ENCODE measurements at regions not wholly inside any gene's neighbourhood (a gene's known extent, or its start where the extent isn't known, plus 50 kb on each side); places are given as distances from the start of the nearest gene placed in this dataset.
"Not testable (repeated sequence)": the region's sequence is repeated elsewhere in the genome, so short reads cannot be mapped to it uniquely, and the experiment has no call there.

DNA sequence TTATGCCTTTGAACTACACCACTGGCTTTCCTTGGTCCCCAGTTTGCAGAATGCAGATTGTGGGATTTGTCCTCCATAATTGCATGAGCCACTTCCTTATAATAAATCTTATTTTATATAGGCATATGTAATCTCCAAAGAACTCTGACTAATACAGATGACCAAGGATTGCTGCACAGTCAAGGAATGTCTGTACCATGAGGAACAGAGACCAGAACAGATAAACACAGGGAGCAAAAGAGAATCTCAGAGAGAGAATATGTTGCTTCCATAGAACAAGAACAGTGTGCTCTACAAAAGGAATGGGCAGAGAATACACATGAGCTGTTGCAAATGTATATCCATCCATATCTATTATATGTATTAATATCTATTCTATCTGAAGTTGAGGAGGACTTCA lies 111.1 kb downstream of the ADRA2C start:
- Mint-ChIP-seq H3K27ac (ENCODE audit: low read depth) (no peak overlapping the region), H3K27me3 (peaks cover 78% of the 10 kb centered on the region), H3K4me1 (peaks cover 37% of the 10 kb centered on the region), H3K36me3 (ENCODE audit: insufficient read depth) (peaks cover 1% of the 10 kb centered on the region), H3K4me3 (no peak overlapping the region), H3K9me3 (no peaks in the 10 kb centered on the region)
- DNase-seq (ENCODE audit: low spot score in 2 of 2) (no peak), ATAC-seq (replicated peaks; ENCODE audit: extremely low read depth, poor library complexity, severe bottlenecking) (no peak)

GRCh38 chr4:3877868-3878267 lies 111.7 kb downstream of the ADRA2C start:
- DNase-seq (ENCODE audit: low spot score in 2 of 2) (no peak), ATAC-seq (replicated peaks; ENCODE audit: extremely low read depth, poor library complexity, severe bottlenecking) (no peak)
- Mint-ChIP-seq H3K36me3 (ENCODE audit: insufficient read depth) (peaks cover 1% of the 10 kb centered on the region), H3K27me3 (peaks cover 77% of the 10 kb centered on the region), H3K27ac (ENCODE audit: low read depth) (no peak overlapping the region), H3K4me3 (no peak overlapping the region), H3K4me1 (peaks cover 34% of the 10 kb centered on the region), H3K9me3 (no peaks in the 10 kb centered on the region)

GRCh38 chr4:3878678-3879077 lies 112.5 kb downstream of the ADRA2C start:
- no peak for ATAC-seq (replicated peaks; ENCODE audit: extremely low read depth, poor library complexity, severe bottlenecking)
- Mint-ChIP-seq H3K27me3 (peaks cover 77% of the 10 kb centered on the region), H3K27ac (ENCODE audit: low read depth) (no peak overlapping the region), H3K36me3 (ENCODE audit: insufficient read depth) (peaks cover under 1% of the 10 kb centered on the region), H3K9me3 (no peaks in the 10 kb centered on the region), H3K4me3 (peak overlapping the region; percentile 60), H3K4me1 (peaks cover 32% of the 10 kb centered on the region)
- DNase-seq (ENCODE audit: low spot score in 2 of 2) = no peak

- no peaks in the 10 kb centered on the region for H3K9me3 Mint-ChIP-seq
- ATAC-seq (replicated peaks; ENCODE audit: extremely low read depth, poor library complexity, severe bottlenecking) = peak; percentile 80
These were observed 113.8 kb downstream of the ADRA2C start for GRCh38 chr4:3879681-3880614.

GRCh38 chr4:3880615-3881120 lies 114.5 kb downstream of the ADRA2C start:
- Mint-ChIP-seq H3K27me3 (peaks cover 80% of the 10 kb centered on the region), H3K4me1 (peaks cover 32% of the 10 kb centered on the region), H3K36me3 (ENCODE audit: insufficient read depth) (no peaks in the 10 kb centered on the region), H3K27ac (ENCODE audit: low read depth) (no peak overlapping the region), H3K9me3 (no peaks in the 10 kb centered on the region), H3K4me3 (peak overlapping the region; percentile 60)
- ATAC-seq (replicated peaks; ENCODE audit: extremely low read depth, poor library complexity, severe bottlenecking) (peak; percentile 67), DNase-seq (ENCODE audit: low spot score in 2 of 2) (peak; percentile 55 to 61)

More at GRCh38 chr4:3879681-3880614, 113.8 kb downstream of the ADRA2C start:
- no peaks in the 10 kb centered on the region for H3K36me3 Mint-ChIP-seq (ENCODE audit: insufficient read depth)
- DNase-seq (ENCODE audit: low spot score in 2 of 2) = peak; percentile 43 to 60
- H3K27ac Mint-ChIP-seq (ENCODE audit: low read depth) = peak overlapping the region; percentile 88
- peak overlapping the region; percentile 60 for H3K4me3 Mint-ChIP-seq
- peaks cover 80% of the 10 kb centered on the region for H3K27me3 Mint-ChIP-seq
- H3K4me1 Mint-ChIP-seq = peaks cover 32% of the 10 kb centered on the region

- not testable (repeated sequence) for H3K9me3 Mint-ChIP-seq; H3K4me3 Mint-ChIP-seq; H3K27ac Mint-ChIP-seq (ENCODE audit: low read depth); ATAC-seq (replicated peaks; ENCODE audit: extremely low read depth, poor library complexity, severe bottlenecking); DNase-seq (ENCODE audit: low spot score in 2 of 2); H3K36me3 Mint-ChIP-seq (ENCODE audit: insufficient read depth)
- Mint-ChIP-seq H3K27me3 (peaks cover 87% of the 10 kb centered on the region), H3K4me1 (peaks cover 32% of the 10 kb centered on the region)
These were observed 116.2 kb downstream of the ADRA2C start for GRCh38 chr4:3882316-3882885.

DNA sequence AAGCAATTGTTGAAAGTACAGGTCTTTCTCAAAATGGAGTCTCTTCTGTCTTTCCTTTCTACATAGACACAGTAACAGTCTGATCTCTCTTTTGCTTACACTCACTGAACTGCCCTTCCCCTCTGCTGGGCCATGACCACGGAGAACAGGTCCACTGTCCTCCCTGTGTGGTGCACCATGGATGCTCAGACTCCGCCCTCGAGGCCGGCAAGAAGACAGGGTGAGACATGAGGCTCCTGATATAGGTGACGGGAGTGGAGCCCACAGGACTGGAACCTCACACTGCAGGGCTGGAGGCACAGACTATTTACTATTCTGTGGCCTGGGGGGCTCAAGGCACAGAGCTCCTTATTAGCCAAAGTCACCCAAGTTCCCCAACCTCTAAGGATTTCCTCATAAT lies 118.1 kb downstream of the ADRA2C start:
- not testable (repeated sequence) for H3K27ac Mint-ChIP-seq (ENCODE audit: low read depth); ATAC-seq (replicated peaks; ENCODE audit: extremely low read depth, poor library complexity, severe bottlenecking); H3K9me3 Mint-ChIP-seq; DNase-seq (ENCODE audit: low spot score in 2 of 2); H3K36me3 Mint-ChIP-seq (ENCODE audit: insufficient read depth); H3K4me3 Mint-ChIP-seq
- Mint-ChIP-seq H3K4me1 (peaks cover 17% of the 10 kb centered on the region), H3K27me3 (peaks cover 73% of the 10 kb centered on the region)

GRCh38 chr4:3893590-3893989 lies 127.4 kb downstream of the ADRA2C start:
- H3K4me3 Mint-ChIP-seq; DNase-seq (ENCODE audit: low spot score in 2 of 2); H3K9me3 Mint-ChIP-seq; H3K27ac Mint-ChIP-seq (ENCODE audit: low read depth); H3K4me1 Mint-ChIP-seq; H3K36me3 Mint-ChIP-seq (ENCODE audit: insufficient read depth); ATAC-seq (replicated peaks; ENCODE audit: extremely low read depth, poor library complexity, severe bottlenecking): not testable (repeated sequence)
- H3K27me3 Mint-ChIP-seq = peaks cover 76% of the 10 kb centered on the region

GRCh38 chr4:3894086-3894959 lies 128.1 kb downstream of the ADRA2C start:
- not testable (repeated sequence) for H3K4me3 Mint-ChIP-seq; H3K27ac Mint-ChIP-seq (ENCODE audit: low read depth); H3K36me3 Mint-ChIP-seq (ENCODE audit: insufficient read depth); H3K9me3 Mint-ChIP-seq; H3K4me1 Mint-ChIP-seq; ATAC-seq (replicated peaks; ENCODE audit: extremely low read depth, poor library complexity, severe bottlenecking); DNase-seq (ENCODE audit: low spot score in 2 of 2)
- peaks cover 77% of the 10 kb centered on the region for H3K27me3 Mint-ChIP-seq

DNA sequence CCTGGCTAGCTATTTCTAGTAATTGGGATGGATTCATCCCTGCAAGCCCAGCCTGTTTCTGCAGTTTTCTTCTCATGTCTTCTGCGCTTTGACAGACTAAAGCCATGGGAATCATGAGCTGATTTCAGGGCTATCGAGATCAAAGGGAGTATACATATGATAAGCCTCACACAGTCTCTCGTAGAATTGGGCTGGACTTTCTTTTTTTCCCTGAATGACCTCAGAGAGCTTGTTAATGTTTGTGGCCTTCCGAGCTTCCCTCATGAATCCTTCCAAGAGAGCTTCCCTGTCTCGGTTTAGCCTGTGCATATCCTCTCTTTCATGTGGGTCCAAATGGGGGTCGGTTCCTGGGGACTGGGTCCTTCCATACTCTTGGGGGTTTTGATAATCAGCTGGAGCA lies 130.3 kb downstream of the ADRA2C start:
- Mint-ChIP-seq H3K36me3 (ENCODE audit: insufficient read depth) (no peaks in the 10 kb centered on the region), H3K27ac (ENCODE audit: low read depth) (no peak overlapping the region), H3K9me3 (no peaks in the 10 kb centered on the region), H3K27me3 (peaks cover 69% of the 10 kb centered on the region), H3K4me3 (no peak overlapping the region), H3K4me1 (no peaks in the 10 kb centered on the region)
- ATAC-seq (replicated peaks; ENCODE audit: extremely low read depth, poor library complexity, severe bottlenecking) (no peak), DNase-seq (ENCODE audit: low spot score in 2 of 2) (no peak)

DNA sequence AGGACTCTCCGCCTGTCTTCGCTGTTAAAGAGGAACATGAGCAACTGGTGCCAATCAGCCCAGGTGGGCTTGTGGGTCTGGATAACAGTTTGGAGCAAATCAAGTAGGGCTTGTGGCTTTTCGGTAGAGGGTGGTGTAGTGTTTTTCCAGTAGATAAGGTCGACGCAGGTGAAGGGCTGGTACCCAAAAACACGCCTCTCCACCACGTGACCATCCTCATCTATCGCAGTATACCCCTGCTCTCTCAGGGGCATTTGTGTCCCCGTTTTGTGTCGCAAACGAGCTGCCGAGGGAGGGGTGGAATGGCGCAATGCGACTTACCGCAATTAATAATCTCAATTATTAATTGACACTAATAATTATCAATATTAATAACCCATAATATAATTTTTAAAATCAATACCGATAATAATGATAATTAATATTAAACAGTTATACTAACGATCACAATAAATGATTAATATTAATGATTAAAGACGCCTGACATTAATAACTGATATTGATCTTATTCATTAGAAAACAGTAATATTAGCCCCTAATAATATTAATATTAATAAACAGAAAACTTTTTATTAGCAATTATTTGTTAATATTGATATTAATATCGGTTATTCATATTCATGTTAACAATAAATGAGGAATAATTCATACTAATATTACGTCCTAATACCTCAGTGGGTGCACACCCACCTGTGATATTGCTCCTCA lies 130.8 kb downstream of the ADRA2C start:
- not testable (repeated sequence) for ATAC-seq (replicated peaks; ENCODE audit: extremely low read depth, poor library complexity, severe bottlenecking); H3K9me3 Mint-ChIP-seq; H3K27ac Mint-ChIP-seq (ENCODE audit: low read depth); H3K36me3 Mint-ChIP-seq (ENCODE audit: insufficient read depth); H3K4me3 Mint-ChIP-seq; H3K4me1 Mint-ChIP-seq; DNase-seq (ENCODE audit: low spot score in 2 of 2)
- peaks cover 69% of the 10 kb centered on the region for H3K27me3 Mint-ChIP-seq

GRCh38 chr4:3898098-3898497 lies 131.9 kb downstream of the ADRA2C start:
- H3K9me3 Mint-ChIP-seq = no peaks in the 10 kb centered on the region
- no peaks in the 10 kb centered on the region for H3K36me3 Mint-ChIP-seq (ENCODE audit: insufficient read depth)
- no peak overlapping the region for H3K27ac Mint-ChIP-seq (ENCODE audit: low read depth)
- DNase-seq (ENCODE audit: low spot score in 2 of 2) (no peak), ATAC-seq (replicated peaks; ENCODE audit: extremely low read depth, poor library complexity, severe bottlenecking) (no peak)
- H3K4me3 Mint-ChIP-seq = no peak overlapping the region
- no peaks in the 10 kb centered on the region for H3K4me1 Mint-ChIP-seq
- H3K27me3 Mint-ChIP-seq = peaks cover 68% of the 10 kb centered on the region
